ENCODE measurements at regions not wholly inside any gene's neighbourhood (a gene's known extent, or its start where the extent isn't known, plus 50 kb on each side); places are given as distances from the start of the nearest gene placed in this dataset.
A peak's percentile ranks its signal among the peaks of the same experiment; 100 is the strongest.

- Histone ChIP-seq H3F3A (ENCODE audit: low read depth) (peaks cover 3% of the 10 kb centered on the region), H3K4me1 (peaks cover 4% of the 10 kb centered on the region), H3K36me3 (no peaks in the 10 kb centered on the region), H3K4me2 (no peak overlapping the region), H3K9me3 (ENCODE audit: low read depth) (no peaks in the 10 kb centered on the region), H4K20me1 (ENCODE audit: low read depth) (no peaks in the 10 kb centered on the region), H2AFZ (replicated peaks) (peak overlapping the region; percentile 34), H3K79me2 (ENCODE audit: low read depth) (no peaks in the 10 kb centered on the region), H3K27ac (no peak overlapping the region), H3K27me3 (no peaks in the 10 kb centered on the region), H3K9ac (no peak overlapping the region), H3K4me3 (no peak overlapping the region)
- H3K4me3 Mint-ChIP-seq = no peak overlapping the region
- no peaks in the 10 kb centered on the region for H3K27me3 Mint-ChIP-seq (ENCODE audit: insufficient read depth, low read depth)
- H3K4me1 Mint-ChIP-seq = peaks cover 10% of the 10 kb centered on the region
- H3K27ac Mint-ChIP-seq = no peak overlapping the region
- H3K9me3 Mint-ChIP-seq = peaks cover 5% of the 10 kb centered on the region
- TF ChIP-seq CTCF (IDR thresholded peaks at IDR 0.05) = no peak
- no peaks in the 10 kb centered on the region for H3K36me3 Mint-ChIP-seq
- no peak for DNase-seq (ENCODE audit: low spot score)
These were observed 80.7 kb upstream of the MPDZ start for GRCh38 chr9:13360188-13360587.

- no peak for DNase-seq (ENCODE audit: low spot score)
- Mint-ChIP-seq H3K27ac (no peak overlapping the region), H3K4me3 (no peak overlapping the region), H3K27me3 (ENCODE audit: insufficient read depth, low read depth) (no peaks in the 10 kb centered on the region), H3K4me1 (no peaks in the 10 kb centered on the region), H3K9me3 (peaks cover 4% of the 10 kb centered on the region), H3K36me3 (no peaks in the 10 kb centered on the region)
- no peaks in the 10 kb centered on the region for H4K20me1 ChIP-seq (ENCODE audit: low read depth)
- TF ChIP-seq CTCF (IDR thresholded peaks at IDR 0.05) = no peak
- no peak for TF ChIP-seq EZH2phosphoT487 (IDR thresholded peaks at IDR 0.05)
- TF ChIP-seq EZH2 (IDR thresholded peaks at IDR 0.05) = no peak
- H3K27ac ChIP-seq = no peak overlapping the region
- peaks cover 4% of the 10 kb centered on the region for H3K4me1 ChIP-seq
- peaks cover 3% of the 10 kb centered on the region for H3F3A ChIP-seq (ENCODE audit: low read depth)
- H3K4me2 ChIP-seq = no peak overlapping the region
- no peak overlapping the region for H2AFZ ChIP-seq (replicated peaks)
- H3K9ac ChIP-seq = no peak overlapping the region
- no peaks in the 10 kb centered on the region for H3K27me3 ChIP-seq
- no peak overlapping the region for H3K4me3 ChIP-seq
- H3K36me3 ChIP-seq = no peaks in the 10 kb centered on the region
- H3K9me3 ChIP-seq (ENCODE audit: low read depth) = no peaks in the 10 kb centered on the region
- H3K79me2 ChIP-seq (ENCODE audit: low read depth) = no peaks in the 10 kb centered on the region
These were observed 78.6 kb upstream of the MPDZ start for GRCh38 chr9:13358128-13358527.

GRCh38 chr9:13354733-13355132 is 75.2 kb upstream of the MPDZ start:
- peaks cover 2% of the 10 kb centered on the region for H3K9me3 Mint-ChIP-seq
- Histone ChIP-seq H3K27ac (no peak overlapping the region), H2AFZ (replicated peaks) (no peak overlapping the region)

More at GRCh38 chr9:13354733-13355132, 75.2 kb upstream of the MPDZ start:
- DNase-seq (ENCODE audit: low spot score) = no peak
- TF ChIP-seq EZH2phosphoT487 (IDR thresholded peaks at IDR 0.05) (no peak), CTCF (IDR thresholded peaks at IDR 0.05) (no peak), EZH2 (IDR thresholded peaks at IDR 0.05) (no peak)
- no peaks in the 10 kb centered on the region for H3K9me3 ChIP-seq (ENCODE audit: low read depth)
- Mint-ChIP-seq H3K36me3 (no peaks in the 10 kb centered on the region), H3K27ac (no peak overlapping the region), H3K4me1 (no peaks in the 10 kb centered on the region), H3K4me3 (no peak overlapping the region), H3K27me3 (ENCODE audit: insufficient read depth, low read depth) (no peaks in the 10 kb centered on the region)
- no peaks in the 10 kb centered on the region for H3K79me2 ChIP-seq (ENCODE audit: low read depth)
- H3K4me3 ChIP-seq = no peak overlapping the region
- no peaks in the 10 kb centered on the region for H3F3A ChIP-seq (ENCODE audit: low read depth)
- H3K4me1 ChIP-seq = no peaks in the 10 kb centered on the region
- H4K20me1 ChIP-seq (ENCODE audit: low read depth) = no peaks in the 10 kb centered on the region
- H3K27me3 ChIP-seq = no peaks in the 10 kb centered on the region
- H3K4me2 ChIP-seq = no peak overlapping the region
- H3K36me3 ChIP-seq = no peaks in the 10 kb centered on the region
- no peak overlapping the region for H3K9ac ChIP-seq
